Progenitor cell of endocrine pancreas (in vitro differentiated cells): ENCODE measurements at regions not wholly inside any gene's neighbourhood (a gene's known extent, or its start where the extent isn't known, plus 50 kb on each side); places are given as distances from the start of the nearest gene placed in this dataset.

ENCODE experiments used
- DNase-seq: peaks from one replicate; pipeline ENCODE4 v3.0.0; 2021; ENCODE audit warnings: low spot score; ENCODE audit not compliant: unreplicated experiment
- H3K27ac Mint-ChIP-seq: 2 replicates; pipeline ENCODE4 v1.8.0; 2021; ENCODE audit warnings: mild to moderate bottlenecking, moderate library complexity, mixed read lengths
- H3K27me3 Mint-ChIP-seq: 2 replicates; pipeline ENCODE4 v1.8.0; 2021; ENCODE audit warnings: mixed read lengths
- H3K36me3 Mint-ChIP-seq: 2 replicates; pipeline ENCODE4 v1.8.0; 2022; ENCODE audit warnings: mixed read lengths; ENCODE audit not compliant: insufficient read depth
- H3K4me1 Mint-ChIP-seq: 2 replicates; pipeline ENCODE4 v1.8.0; 2021; ENCODE audit warnings: low read depth, mixed read lengths
- H3K4me3 Mint-ChIP-seq: 2 replicates; pipeline ENCODE4 v1.8.0; 2021; ENCODE audit warnings: low read depth, mild to moderate bottlenecking, moderate library complexity, mixed read lengths
- H3K9me3 Mint-ChIP-seq: 2 replicates; pipeline ENCODE4 v1.8.0; 2021; ENCODE audit warnings: low read depth, mixed read lengths
- CTCF ChIP-seq: fragments of 200-600 bp; sonication (generic); IDR thresholded peaks from one replicate; pipeline ENCODE4 v1.5.0; 2021; ENCODE audit warnings: antibody characterized with exemption, mild to moderate bottlenecking; ENCODE audit not compliant: unreplicated experiment

GRCh38 chr14:59096303-59096702 lies 92.2 kb upstream of the DAAM1 start:
- TF ChIP-seq CTCF = no peak
- peaks cover 3% of the 10 kb centered on the region for H3K9me3 Mint-ChIP-seq
- H3K36me3 Mint-ChIP-seq = no peaks in the 10 kb centered on the region
- no peaks in the 10 kb centered on the region for H3K4me1 Mint-ChIP-seq
- peaks cover 3% of the 10 kb centered on the region for H3K27me3 Mint-ChIP-seq
- DNase-seq = no peak
- no peak overlapping the region for H3K4me3 Mint-ChIP-seq
- no peak overlapping the region for H3K27ac Mint-ChIP-seq

GRCh38 chr14:59097681-59098080 lies 90.8 kb upstream of the DAAM1 start:
- H3K27me3 Mint-ChIP-seq = peaks cover 3% of the 10 kb centered on the region
- peaks cover 3% of the 10 kb centered on the region for H3K9me3 Mint-ChIP-seq
- H3K36me3 Mint-ChIP-seq = no peaks in the 10 kb centered on the region
- no peaks in the 10 kb centered on the region for H3K4me1 Mint-ChIP-seq
- no peak overlapping the region for H3K4me3 Mint-ChIP-seq
- no peak for TF ChIP-seq CTCF
- DNase-seq = no peak
- H3K27ac Mint-ChIP-seq = no peak overlapping the region

GRCh38 chr14:59098377-59098776 lies 90.1 kb upstream of the DAAM1 start:
- H3K9me3 Mint-ChIP-seq = peaks cover 3% of the 10 kb centered on the region
- TF ChIP-seq CTCF = no peak

GRCh38 chr14:59100205-59100604 lies 88.3 kb upstream of the DAAM1 start:
- no peak for DNase-seq
- H3K9me3 Mint-ChIP-seq = peaks cover 3% of the 10 kb centered on the region
- H3K4me3 Mint-ChIP-seq = no peak overlapping the region
- H3K36me3 Mint-ChIP-seq = no peaks in the 10 kb centered on the region
- peaks cover 3% of the 10 kb centered on the region for H3K27me3 Mint-ChIP-seq
- no peak overlapping the region for H3K27ac Mint-ChIP-seq
- H3K4me1 Mint-ChIP-seq = no peaks in the 10 kb centered on the region
- no peak for TF ChIP-seq CTCF

More at GRCh38 chr14:59098377-59098776, 90.1 kb upstream of the DAAM1 start:
- Mint-ChIP-seq H3K4me1 (no peaks in the 10 kb centered on the region), H3K27me3 (peaks cover 3% of the 10 kb centered on the region), H3K27ac (no peak overlapping the region), H3K4me3 (no peak overlapping the region), H3K36me3 (no peaks in the 10 kb centered on the region)
- DNase-seq = no peak

GRCh38 chr14:59101476-59101875 lies 87.0 kb upstream of the DAAM1 start:
- Mint-ChIP-seq H3K4me1 (no peaks in the 10 kb centered on the region), H3K36me3 (no peaks in the 10 kb centered on the region), H3K27me3 (peaks cover 3% of the 10 kb centered on the region), H3K4me3 (no peak overlapping the region), H3K9me3 (peaks cover 3% of the 10 kb centered on the region), H3K27ac (no peak overlapping the region)
- no peak for DNase-seq
- TF ChIP-seq CTCF = no peak
